ENCODE measurements at regions not wholly inside any gene's neighbourhood (a gene's known extent, or its start where the extent isn't known, plus 50 kb on each side); places are given as distances from the start of the nearest gene placed in this dataset.

DNA sequence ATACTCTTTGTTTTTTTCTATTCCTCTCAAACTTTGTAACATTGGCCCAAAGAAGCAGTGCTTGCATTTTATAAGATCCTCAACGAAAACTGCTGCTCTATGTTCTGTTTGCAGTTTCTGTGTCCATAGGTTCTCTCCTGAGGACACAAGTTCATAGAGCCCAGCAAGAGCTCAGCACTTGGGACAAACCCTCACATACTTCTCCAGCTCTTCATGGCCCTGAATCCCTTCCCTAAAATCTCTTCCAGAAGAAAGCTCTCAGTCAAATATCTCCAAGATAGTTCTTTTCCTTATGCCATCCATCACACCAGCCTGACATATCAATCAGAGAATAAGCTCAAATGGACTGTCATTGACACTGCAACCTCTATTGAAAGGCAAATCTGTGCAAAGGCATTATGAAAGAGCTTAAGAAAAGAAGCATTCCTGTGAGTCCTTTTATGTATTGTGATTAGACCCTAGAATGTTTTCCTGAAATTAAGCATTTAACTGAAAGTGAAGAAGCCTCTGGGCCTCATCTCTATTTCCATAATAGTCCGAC lies 405.5 kb downstream of the ANKRD7 start:
- TF ChIP-seq, protein P1, sequence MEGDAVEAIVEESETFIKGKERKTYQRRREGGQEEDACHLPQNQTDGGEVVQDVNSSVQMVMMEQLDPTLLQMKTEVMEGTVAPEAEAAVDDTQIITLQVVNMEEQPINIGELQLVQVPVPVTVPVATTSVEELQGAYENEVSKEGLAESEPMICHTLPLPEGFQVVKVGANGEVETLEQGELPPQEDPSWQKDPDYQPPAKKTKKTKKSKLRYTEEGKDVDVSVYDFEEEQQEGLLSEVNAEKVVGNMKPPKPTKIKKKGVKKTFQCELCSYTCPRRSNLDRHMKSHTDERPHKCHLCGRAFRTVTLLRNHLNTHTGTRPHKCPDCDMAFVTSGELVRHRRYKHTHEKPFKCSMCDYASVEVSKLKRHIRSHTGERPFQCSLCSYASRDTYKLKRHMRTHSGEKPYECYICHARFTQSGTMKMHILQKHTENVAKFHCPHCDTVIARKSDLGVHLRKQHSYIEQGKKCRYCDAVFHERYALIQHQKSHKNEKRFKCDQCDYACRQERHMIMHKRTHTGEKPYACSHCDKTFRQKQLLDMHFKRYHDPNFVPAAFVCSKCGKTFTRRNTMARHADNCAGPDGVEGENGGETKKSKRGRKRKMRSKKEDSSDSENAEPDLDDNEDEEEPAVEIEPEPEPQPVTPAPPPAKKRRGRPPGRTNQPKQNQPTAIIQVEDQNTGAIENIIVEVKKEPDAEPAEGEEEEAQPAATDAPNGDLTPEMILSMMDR (IDR thresholded peaks at IDR 0.05 in 4 of 5, conservative IDR thresholded peaks at IDR 0.05 in 1 of 5): no peak
- no peak for TF ChIP-seq POLR2A (IDR thresholded peaks at IDR 0.05)

Data from gastrocnemius medialis (tissue), 4 donors.